GM13977 (cell line): ENCODE measurements at regions not wholly inside any gene's neighbourhood (a gene's known extent, or its start where the extent isn't known, plus 50 kb on each side); places are given as distances from the start of the nearest gene placed in this dataset.

ENCODE experiments used
- DNase-seq: peaks from one replicate; pipeline ENCODE4 v3.0.0; 2012; ENCODE audit warnings: low spot score
- in situ Hi-C: fragments of 300-500 bp; cut with MboI; formaldehyde crosslinking; loops from one replicate; pipeline ENCODE4 v1.12.0; 2022; ENCODE audit warnings: low sequenced_read_pairs, low pct_unique_long_range_greater_than_20kb, mixed read lengths, inconsistent platforms; ENCODE audit not compliant: unreplicated experiment
- TF ChIP-seq, protein P1 (sequence below): IDR thresholded peaks from 2 replicates; pipeline ENCODE4 v1.5.1; 2012; ENCODE audit warnings: mild to moderate bottlenecking, control low read depth; ENCODE audit not compliant: insufficient read depth; ENCODE audit errors: extremely low read depth, missing control alignments

DNA sequence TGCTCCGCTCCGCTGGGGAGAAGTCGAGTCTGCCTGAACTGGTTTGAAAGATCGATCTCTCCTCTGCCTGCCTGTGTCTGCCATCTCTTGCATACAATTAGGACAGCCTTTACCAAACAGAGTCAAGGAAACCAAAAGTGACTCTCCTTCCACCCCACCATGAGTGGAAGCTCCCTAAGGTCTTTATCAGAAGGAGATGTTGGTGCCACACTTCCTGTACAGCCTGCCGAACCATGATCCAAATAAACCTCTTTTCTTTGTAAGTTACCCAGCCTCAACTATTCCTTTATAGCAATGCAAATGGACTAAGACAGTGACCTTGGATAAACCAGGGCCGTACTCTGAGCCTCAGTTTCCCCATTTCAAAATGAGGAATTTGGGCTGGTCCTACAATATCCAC is 106.3 kb upstream of the GDF10 start:
- no peak for DNase-seq
- in situ Hi-C loops: no loop called here
- TF ChIP-seq, protein P1, sequence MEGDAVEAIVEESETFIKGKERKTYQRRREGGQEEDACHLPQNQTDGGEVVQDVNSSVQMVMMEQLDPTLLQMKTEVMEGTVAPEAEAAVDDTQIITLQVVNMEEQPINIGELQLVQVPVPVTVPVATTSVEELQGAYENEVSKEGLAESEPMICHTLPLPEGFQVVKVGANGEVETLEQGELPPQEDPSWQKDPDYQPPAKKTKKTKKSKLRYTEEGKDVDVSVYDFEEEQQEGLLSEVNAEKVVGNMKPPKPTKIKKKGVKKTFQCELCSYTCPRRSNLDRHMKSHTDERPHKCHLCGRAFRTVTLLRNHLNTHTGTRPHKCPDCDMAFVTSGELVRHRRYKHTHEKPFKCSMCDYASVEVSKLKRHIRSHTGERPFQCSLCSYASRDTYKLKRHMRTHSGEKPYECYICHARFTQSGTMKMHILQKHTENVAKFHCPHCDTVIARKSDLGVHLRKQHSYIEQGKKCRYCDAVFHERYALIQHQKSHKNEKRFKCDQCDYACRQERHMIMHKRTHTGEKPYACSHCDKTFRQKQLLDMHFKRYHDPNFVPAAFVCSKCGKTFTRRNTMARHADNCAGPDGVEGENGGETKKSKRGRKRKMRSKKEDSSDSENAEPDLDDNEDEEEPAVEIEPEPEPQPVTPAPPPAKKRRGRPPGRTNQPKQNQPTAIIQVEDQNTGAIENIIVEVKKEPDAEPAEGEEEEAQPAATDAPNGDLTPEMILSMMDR: no peak

GRCh38 chr10:47195274-47195885 is 104.6 kb upstream of the GDF10 start:
- TF ChIP-seq, protein P1: no peak
- DNase-seq: no peak
- in situ Hi-C loops: no loop called here

- DNase-seq: no peak
- TF ChIP-seq, protein P1: no peak
- in situ Hi-C loops: no loop called here
These were observed 103.3 kb upstream of the GDF10 start for GRCh38 chr10:47196691-47197090.

DNA sequence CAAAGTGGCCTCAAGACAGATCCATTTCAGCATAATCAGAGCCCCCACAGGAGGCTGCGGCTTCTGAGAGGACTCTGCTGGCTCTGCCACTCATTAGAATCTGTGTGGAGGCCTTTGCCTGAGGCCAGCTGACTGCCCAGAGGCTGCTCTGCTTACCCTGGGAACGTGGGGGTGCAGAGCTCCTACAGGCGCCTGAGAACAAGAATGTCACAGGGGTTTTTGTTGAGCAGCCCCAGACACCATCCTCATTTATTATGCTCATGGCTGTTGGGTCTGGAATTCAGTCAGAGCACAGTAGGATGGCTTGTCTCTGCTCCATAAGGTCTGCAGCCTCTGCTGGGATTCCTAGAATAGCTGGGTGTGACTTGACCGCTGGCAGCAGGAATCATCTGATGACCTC is 101.8 kb upstream of the GDF10 start:
- in situ Hi-C loops: no loop called here
- TF ChIP-seq, protein P1: no peak
- no peak for DNase-seq

- no peak for DNase-seq
- TF ChIP-seq, protein P1: no peak
- in situ Hi-C loops: no loop called here
These were observed 94.8 kb upstream of the GDF10 start for GRCh38 chr10:47205192-47205591.

GRCh38 chr10:47206449-47207280 is 93.3 kb upstream of the GDF10 start:
- in situ Hi-C loops: no loop called here
- no peak for DNase-seq
- TF ChIP-seq, protein P1: no peak
